Inflammatory macrophage (primary cell): ENCODE measurements at regions not wholly inside any gene's neighbourhood (a gene's known extent, or its start where the extent isn't known, plus 50 kb on each side); places are given as distances from the start of the nearest gene placed in this dataset.

Experiments
- DNase-seq, 2 donors: peaks; one replicate each; pipeline ENCODE4 v3.0.0-alpha.2; 2020 to 2022

DNA sequence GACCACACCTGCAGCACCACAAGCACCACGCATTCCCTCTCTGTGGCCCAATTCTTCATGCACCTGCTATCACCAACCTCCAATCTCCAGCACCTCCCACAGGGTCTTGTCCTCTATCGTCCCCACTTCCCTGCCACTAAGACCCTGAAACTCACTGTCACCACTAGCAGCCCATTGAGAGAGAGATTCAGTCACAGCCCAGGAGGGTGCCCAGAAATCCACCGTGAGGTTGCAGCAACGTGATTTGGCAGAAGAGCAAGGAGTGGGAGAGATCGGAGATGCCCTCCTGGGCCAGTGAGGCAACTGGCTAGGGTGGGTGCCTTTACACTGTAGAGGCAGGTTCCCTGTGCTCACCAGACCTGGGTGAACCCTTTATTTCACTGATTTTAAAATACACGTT lies 90.1 kb downstream of the ANKRD60 start:
- DNase-seq = no peak

DNA sequence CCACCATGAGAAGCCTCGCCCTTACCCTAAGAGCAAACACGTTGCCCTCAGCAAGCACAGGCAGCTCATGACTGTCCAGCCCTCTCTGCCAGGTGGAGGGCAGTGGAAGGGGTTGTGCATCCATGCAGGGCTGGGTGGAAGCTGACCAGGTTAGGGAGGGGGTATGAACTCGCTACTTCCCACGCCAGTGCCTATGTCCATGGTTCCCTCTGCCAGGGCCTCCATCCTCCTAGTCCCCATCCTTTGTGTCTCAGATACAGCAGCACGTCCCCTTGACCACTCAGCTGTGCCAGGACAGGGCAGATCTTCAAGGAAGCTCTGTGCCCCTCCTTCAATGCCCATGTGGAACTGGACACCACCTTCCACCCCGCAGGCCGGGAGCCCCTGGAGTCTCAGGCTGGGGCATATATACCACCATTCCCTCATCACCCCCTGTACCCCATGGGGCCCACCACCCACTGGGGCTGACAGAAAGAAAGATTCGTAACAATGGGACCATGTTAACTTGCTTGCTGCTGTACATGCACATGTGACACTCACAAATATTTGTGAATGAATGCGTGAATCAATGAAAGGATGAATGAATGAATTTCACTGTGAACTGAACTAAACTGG lies 90.7 kb downstream of the ANKRD60 start:
- DNase-seq = no peak

DNA sequence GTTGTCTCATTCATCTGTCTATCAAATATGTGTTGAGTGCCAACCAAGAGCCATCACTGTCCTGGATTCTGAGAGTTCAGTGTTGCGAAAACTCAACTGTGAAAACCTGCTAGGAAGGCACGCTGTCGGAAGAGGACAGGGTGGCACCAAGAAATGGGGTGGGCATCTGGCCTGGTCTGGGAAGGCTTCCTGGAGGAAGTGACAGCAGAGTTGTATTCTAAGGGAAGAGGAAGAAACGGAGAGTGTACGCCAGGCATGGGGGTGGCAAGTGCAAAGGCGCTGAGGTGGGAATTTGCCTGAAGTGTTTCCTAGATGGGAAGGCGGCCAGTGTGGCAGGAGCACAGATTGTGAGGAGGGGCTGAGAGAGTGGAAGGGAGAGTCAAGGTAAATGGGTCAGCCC lies 91.2 kb downstream of the ANKRD60 start:
- no peak for DNase-seq

DNA sequence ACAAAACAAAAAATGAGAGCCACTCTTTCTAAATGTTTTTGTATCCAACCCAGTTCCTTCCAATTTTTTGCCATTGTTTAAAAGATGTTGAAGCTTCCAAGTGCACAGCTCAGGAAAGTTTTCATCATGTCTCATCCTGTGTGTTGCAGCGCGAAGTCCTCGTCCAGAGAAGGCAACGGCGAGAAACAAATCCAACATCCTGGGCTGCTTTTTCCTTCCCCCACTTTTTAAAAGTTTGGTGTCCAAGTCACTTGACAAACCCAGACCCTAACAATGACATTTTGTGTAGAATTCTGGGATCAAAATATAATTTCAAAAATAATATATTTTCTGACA lies 92.3 kb downstream of the ANKRD60 start:
- DNase-seq = no peak

DNA sequence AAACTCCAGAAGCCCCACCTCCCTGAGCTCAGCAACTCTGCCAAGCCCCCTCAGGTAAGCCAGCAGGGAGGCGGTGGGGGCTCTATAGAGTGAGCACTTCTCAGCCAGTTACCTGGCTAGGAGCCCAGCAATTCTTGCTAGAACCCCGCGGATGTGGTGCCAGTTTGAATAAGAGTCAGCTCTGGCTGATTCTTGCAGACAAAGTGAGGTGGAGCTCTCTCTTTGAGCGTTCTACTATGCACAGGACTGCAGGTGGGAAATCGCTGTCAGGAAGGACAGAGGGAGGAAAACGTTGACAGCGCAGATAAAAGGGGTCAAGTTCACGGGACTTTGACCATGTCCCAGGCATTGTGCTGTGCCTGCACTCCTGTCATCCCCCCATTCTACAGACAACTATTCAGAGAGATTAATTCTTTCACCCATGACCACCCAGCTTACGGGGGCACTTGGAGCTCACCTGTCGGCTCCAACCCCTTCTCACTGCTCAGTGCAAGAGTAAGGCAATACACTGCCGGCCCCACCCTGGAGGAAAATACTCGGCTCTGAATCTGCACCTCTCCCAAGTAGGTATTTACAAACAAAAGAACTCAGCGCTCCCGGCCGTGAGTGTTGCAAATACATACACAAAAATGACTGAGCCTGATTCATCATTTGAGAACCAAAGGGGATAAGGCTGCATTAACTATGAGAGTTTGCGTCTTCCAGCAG lies 92.9 kb downstream of the ANKRD60 start:
- DNase-seq = no peak

DNA sequence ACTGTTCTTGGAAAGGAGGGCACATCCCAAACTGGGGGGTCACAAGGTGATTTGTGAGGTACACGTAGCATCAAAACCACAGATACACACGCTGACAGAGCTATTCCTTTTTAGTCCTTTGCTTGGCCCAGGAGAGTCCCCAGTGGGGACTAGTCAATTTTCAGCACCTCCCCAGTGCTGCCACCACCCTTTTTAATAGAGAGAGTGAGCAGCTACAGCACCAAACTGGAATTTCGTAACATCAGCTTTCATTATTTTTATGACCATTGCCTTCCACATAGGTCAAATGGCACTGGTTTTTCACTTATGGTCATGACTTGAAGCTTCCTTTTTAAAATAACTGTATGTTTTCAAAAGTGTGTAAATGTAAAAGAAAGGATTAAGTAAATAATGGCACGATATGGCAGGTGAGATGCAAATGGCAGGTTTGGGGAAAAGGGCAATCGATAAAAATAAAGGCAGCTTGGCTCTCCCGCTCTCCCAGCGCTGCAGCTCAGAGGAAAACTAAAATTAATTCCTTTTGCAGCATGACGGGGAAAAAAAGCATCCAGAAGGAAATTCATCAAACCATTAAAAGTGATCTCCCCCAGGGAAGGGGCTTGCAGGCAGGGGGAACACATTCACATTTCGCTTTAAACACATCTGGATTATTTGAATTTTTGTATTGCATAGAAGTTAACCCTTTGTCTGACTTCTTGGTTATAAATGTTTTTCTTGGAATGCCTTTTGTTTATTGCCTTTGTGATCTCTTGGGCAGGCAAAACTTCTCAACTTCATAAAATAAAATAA lies 95.2 kb downstream of the ANKRD60 start:
- DNase-seq = no peak

DNA sequence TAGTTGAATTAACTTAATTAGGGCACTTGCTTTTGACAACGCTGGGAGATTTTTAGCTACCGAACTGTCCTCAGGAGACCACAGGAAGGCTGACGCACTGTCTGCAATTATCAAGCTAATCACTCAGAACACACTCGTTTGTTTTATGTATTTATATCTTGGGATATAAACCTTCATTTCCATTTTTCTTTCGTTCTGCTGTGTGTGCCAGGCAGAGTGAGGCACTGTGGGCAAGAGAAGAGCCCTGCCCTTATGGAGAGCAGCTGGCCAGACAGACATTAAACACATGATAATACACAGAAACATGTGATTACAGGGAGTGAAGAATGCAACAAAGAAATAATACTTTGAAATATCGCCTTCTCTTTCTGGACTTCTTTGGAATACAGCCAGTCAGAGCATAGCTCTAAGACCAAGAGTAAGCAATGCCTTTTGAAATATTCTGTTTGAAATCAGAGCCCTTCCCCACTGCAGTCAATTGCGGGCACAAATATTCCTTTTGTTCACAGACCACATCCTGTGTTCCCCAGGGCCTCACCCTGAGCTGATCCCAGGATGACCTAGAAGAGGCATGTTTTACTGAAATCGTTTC lies 96.8 kb downstream of the ANKRD60 start:
- no peak for DNase-seq

DNA sequence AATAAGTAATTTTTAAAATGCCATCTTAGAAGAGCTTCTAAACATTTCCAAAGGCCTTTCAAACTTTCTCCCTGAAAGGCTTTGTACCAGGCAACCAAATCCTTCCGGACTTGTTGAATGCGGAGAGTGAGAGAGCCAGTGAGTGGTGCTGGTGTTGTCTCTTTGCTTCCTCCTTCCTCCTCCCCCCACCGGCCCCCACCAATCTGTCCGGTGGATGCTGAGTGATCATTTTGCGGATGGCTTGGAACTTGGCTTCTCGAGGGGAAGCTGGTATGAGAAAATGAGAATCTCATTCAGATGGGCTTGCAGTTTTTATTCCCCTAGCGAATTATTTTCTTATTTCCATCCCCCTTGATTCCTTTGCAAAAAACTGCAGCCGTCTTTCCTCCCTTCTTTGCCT lies 97.3 kb downstream of the ANKRD60 start:
- DNase-seq = no peak

DNA sequence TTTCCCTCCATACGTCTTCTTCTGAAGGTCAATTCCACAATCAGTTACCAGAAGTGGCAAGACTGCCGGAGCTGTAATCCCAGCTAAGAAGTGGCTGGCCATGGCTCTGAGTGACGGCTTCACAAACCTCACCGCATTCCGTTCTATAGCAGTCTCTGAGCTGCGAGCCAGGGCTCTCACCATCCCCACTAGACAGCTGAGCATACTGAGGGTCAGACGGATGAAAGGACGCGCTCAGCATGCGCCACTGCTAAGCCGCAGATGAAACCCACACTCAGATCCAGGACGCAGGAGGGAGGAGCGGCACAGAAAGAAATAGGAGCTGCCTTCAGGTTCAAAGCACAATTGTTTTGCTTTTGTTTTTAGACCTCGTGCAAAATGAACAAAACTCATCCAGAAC lies 97.9 kb downstream of the ANKRD60 start:
- no peak for DNase-seq

DNA sequence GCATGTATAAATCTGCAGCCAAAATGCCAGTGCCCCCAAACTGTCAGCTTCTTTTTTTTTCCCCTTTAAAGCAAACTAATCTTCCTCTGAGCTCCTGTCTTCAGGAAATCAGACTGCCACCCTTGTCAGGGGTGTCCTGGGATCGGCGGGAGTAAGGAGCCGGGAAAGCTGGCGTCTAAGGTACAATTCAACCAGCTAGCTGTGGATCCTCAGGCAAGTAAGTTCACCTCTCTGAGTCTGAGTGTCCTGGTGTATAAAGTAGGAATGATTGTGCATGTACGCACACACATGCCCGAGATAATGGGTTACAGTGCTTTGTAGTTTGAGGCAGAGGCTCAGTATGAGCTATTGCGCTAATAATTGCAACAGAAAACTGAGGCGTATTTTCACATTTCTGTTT lies 98.3 kb downstream of the ANKRD60 start:
- DNase-seq = no peak

DNA sequence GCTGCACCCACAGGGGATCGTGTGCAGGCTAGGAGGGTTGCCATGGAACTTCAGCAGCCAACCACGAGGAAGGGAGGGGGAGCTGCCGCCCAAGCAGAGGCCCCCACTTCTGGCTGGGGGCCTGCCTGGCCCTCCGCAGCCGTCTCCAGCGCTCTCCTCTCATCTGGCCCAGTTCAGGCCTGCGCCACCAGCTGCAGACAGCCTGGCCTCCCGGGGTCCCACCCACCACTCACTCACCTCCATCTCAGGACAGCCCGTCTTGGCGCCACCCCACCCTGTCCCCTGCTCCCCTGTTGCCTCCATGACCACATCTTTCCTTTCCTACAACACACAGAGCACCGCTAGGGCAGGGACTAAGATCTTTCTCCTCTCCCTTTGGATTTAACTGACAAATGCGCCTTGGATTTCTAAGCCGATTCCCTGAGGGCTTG lies 98.7 kb downstream of the ANKRD60 start:
- DNase-seq = no peak

DNA sequence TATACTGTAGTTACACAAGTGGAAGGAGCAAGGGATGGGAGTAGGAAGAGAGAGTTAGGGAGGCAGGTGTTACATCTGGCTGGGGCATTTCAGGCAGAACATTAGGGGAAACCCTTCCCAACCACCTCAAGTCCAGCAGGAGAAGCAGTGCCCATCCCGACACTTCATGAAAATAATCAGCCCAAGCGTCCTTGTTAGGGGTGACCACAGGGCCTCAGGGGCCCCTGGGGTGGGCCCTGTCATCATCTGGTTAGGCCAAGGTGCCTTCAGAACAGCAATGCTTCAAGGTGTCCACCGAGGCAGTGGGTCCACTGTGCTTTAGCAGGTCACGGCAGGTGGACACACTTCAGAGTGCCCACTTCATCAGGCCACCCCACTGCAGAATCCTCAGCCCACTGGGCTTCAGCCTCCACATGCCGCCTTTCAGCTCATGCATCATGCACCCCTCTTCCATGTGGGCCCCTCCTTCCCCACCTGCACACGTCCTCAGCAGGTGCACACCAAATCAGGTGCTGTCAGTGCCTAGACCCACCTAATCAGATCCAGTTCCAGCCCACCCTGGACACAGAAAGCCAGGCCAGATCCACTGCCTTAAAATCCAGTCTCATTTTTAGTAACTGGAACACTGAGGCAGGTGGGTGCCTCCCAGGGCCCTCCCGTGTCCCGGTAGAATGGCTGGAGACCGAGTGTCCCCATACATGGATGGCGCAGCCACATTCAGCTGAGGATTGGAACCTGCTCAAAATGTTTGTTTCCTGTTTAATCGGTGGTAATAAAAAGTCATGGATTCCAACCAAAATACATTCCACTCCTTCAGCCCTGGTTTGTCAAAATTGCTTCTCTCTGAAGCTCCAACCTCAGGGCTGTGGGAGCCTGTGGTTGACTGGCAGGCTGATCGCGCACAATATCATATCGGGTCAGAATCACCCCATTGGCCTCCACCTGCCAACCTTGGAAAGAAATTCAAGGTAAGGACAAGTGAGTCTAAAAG lies 99.5 kb downstream of the ANKRD60 start:
- DNase-seq = no peak

DNA sequence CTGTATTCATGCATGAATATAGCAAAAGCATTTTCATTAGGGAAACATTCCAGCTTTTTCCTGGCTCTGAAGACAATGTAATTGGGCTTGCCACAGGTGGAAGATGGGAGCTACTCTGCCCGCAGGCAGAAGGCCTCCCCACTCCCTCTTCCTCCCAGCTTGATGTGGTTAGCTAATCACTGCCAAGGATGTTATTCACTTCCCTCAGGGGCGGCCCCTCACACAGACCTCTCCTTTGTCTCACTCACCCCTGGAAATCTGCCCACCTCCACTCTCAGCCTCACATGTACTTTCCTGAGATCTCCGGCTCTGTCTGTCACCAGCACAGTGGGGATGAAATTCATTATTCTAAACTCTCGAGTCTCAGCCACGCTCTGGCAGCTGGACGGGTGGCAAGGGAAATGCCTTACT lies 100.7 kb downstream of the ANKRD60 start:
- DNase-seq = no peak

DNA sequence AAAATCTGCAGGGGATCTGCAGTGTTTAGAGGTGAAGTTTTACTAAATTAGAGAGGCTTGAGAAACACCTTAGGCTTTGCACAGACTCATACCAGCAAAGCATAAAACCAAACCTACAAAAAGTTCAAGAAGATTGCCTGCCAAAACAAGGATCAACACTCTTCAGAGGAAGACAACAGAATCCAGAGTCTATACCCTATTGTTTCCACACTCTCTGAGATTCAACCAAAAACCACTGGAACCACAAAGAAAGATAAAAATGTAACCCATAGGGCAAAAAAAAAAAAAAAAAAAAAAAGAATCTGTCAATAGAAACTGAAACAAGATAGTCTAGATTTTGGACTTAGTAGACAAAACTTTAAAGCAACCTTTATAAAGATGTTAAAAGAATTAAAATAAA lies 102.7 kb downstream of the ANKRD60 start:
- no peak for DNase-seq

DNA sequence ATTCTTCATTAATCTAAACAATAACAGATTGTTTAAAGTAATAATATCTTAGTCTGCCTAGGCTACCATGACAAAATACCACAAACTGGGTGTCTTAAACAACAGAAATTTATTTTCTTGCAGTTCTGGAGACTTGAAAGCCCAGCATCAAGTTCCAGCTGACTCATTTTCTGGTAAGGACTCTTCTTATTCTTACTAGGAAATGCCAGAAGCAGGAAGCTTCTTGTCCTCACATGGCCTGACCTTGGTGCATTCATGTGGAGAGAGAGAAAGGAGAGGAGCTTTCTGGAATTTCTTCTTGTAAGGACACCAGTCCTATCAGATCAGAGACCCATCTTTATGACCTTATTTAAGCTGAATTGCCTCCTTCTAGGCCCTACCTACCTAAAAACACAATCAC lies 110.5 kb downstream of the ANKRD60 start:
- no peak for DNase-seq

DNA sequence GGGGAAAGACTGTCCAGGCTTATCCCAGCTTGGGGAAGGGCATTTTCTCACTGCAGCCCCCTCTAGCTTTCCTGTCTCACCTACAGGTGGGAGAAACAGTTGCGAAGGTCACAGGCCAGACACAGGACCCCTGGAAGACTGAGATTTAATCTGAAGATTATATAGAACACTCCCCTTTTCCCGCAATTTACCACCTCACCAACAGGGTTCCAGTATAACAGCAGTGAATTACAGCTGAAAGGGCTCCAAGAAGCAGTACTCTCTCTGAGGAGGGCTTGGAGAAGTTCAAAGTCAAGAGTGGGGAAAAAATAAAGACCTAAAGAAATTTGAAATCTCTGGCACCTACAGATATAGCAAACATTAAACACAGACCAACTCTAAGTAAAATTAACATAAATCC lies 111.9 kb downstream of the ANKRD60 start:
- DNase-seq = no peak

DNA sequence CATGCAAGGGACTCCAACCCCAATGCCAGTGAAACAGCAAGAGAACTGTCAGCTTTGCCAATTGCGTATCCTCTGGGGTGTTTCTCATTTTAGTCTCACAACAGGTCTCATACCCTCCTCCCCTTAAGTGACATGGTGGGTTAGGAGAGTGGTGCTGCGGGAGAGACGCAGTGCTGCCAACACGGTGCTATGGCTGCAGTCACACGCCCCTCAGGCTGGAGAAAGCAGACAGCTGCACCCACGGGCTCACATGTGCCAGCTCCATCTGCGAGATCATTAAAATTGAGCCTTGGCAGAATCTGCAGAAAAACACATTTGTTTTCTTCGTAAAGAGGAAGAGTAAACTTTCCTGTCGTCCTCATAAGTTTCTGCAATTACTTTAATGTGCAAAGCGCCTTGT lies 114.7 kb downstream of the ANKRD60 start:
- DNase-seq = no peak

DNA sequence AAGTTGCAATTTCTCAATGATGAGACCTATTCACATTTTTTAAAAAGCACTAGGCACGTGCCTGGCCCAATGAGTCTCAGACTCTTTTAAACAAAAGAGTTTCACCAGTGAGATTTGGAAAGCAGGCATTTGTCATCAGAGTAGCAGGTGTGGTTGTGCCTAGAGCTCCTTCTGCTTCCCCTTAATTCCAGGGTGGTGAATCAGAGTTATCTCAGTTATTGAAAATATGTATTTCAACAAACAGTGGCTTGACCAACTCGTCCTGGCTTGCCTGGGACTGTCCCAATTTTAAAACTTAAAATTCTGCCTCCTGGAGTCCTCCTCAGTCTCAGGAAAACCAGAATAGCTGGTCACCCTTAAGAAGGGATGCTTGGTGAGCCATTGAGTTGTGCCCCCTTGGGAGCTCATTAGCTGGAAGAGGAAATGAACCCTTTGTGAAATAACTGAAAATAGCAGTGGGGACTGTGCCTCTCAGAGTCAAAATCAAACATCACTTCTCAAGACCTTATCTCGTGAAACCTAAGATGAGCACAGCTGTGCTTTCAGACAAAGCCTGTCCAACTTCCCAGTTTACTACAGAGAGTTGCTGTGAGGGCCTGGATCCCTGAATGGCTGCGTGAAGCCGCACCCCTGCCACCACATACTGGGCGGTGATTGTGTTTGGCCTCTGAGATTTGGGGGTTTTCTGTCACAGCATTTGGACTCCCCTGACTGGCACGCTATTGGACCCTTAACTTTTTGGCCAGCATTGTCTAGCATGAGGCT lies 116.3 kb downstream of the ANKRD60 start:
- DNase-seq = no peak

DNA sequence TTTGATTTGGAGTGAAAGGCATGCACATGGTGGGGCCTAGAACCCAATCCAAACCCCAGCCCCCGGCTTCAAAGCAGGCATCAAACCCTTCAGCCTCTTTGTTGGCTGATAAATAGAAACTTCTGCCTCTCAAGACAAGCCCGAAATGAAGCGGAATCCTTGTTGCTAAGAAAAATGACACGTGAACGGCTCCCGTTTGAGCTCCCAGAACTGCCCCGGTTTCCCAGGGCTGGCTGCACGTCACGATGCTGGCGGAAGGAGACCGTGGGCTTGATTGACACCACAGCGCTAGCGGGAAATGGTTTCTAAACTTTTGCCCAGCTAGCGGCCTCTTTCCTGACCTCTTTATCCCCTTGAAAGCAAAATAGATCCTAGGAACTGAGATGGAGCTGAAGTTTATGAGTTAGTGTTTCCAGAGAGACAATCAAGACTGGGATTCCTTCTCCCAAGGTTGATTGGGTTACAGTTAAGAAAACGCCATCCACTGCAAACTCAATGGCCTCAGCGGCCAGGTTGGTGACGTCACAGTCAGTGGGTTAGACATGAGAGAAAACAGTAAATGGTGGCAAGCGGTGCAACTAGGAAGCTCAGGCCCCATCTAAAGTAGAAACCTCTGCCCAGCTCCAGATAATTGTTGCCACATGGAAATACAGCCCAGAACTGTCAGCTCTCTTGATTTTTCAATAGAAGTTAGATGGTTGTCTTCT lies 117.0 kb downstream of the ANKRD60 start:
- no peak for DNase-seq

DNA sequence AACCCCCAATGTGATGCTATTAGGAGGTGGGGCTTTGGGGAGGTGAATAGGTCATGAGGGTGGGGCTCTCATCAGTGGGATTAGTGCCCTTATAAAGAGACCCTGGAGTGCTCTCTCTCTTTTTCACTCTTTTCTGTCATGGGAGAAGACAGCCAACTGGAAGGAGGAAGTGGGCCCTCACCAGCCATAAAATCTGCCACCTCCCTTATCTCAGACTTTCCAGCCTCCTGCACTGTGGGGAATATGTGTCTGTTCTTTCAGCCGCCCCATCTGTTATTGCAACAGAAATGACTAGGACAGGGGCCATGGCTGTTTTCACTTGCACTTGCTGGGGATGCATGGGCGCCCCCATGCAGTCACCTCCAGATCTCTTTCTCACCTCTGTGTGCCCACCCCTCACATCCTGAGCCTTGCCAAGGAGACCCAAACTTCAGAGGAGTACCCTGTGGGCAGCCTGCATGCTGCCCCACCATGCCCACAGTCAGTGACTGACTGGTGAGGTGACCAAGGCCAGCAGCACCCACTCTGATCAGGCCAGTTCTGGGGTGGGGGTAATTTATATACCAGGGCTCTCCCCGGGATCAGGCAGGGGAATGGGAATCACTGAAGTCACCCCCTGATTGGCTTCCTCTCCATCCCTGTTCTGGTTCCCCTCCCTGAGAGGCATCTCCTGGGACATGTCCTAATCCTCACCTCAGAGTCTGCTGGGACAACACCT lies 118.4 kb downstream of the ANKRD60 start:
- no peak for DNase-seq
